ENCODE measurements at regions not wholly inside any gene's neighbourhood (a gene's known extent, or its start where the extent isn't known, plus 50 kb on each side); places are given as distances from the start of the nearest gene placed in this dataset.

- Histone ChIP-seq H3K9me1 (ENCODE audit: control insufficient read depth, extremely low read depth, insufficient read depth, low read length) (no peaks in the 10 kb centered on the region), H3K4me3 (ENCODE audit: control insufficient read depth in 2 of 3, extremely low read depth in 1 of 3, insufficient read depth in 2 of 3, low read depth in 1 of 3, low read length in 3 of 3) (no peak overlapping the region), H4K20me1 (ENCODE audit: control insufficient read depth, extremely low read depth, insufficient read depth, low read length) (no peaks in the 10 kb centered on the region), H3K4me2 (ENCODE audit: control insufficient read depth, extremely low read depth, insufficient read depth, low read depth, low read length) (no peak overlapping the region), H3K27me3 (ENCODE audit: control insufficient read depth, extremely low read depth, insufficient read depth, low read length) (no peaks in the 10 kb centered on the region), H3K79me2 (ENCODE audit: control insufficient read depth, insufficient read depth, low read length) (no peaks in the 10 kb centered on the region), H3K9ac (ENCODE audit: control insufficient read depth, extremely low read depth, insufficient read depth, low read length) (no peak overlapping the region), H2AFZ (ENCODE audit: control insufficient read depth, low read length) (no peak overlapping the region), H3K9me3 (ENCODE audit: control insufficient read depth, low read depth, low read length) (no peaks in the 10 kb centered on the region), H3K36me3 (ENCODE audit: control insufficient read depth in 2 of 2, extremely low read depth in 1 of 2, insufficient read depth in 2 of 2, low read length in 2 of 2) (no peaks in the 10 kb centered on the region), H3K4me1 (ENCODE audit: control insufficient read depth, extremely low read depth, insufficient read depth, low read length) (no peaks in the 10 kb centered on the region), H3K27ac (ENCODE audit: control insufficient read depth, insufficient read depth, low read length) (no peak overlapping the region)
- dilution Hi-C loops (cut with MboI; ENCODE audit: extremely low pct_ligation_motif_present, low sequenced_read_pairs) = no loop called here
- no peak for FAIRE-seq
- no peak for DNase-seq (ENCODE audit: low read depth, low spot score)
- no peak for TF ChIP-seq CTCF (optimal IDR thresholded peaks at IDR 0.05 in 1 of 3, IDR thresholded peaks at IDR 0.05 in 1 of 3, conservative IDR thresholded peaks at IDR 0.05 in 1 of 3; ENCODE audit: extremely low read depth in 1 of 3, insufficient read depth in 2 of 3, low read length in 3 of 3)
- no peak for TF ChIP-seq EZH2 (IDR thresholded peaks at IDR 0.05; ENCODE audit: low read length)
These were observed 238.9 kb upstream of the MIS18BP1 start for GRCh38 chr14:45491914-45492313.

- TF ChIP-seq CTCF (optimal IDR thresholded peaks at IDR 0.05 in 1 of 3, IDR thresholded peaks at IDR 0.05 in 1 of 3, conservative IDR thresholded peaks at IDR 0.05 in 1 of 3; ENCODE audit: extremely low read depth in 1 of 3, insufficient read depth in 2 of 3, low read length in 3 of 3) (no peak), EZH2 (IDR thresholded peaks at IDR 0.05; ENCODE audit: low read length) (no peak)
- FAIRE-seq (no peak), DNase-seq (ENCODE audit: low read depth, low spot score) (no peak)
- H3K4me1 ChIP-seq (ENCODE audit: control insufficient read depth, extremely low read depth, insufficient read depth, low read length) = no peaks in the 10 kb centered on the region
- dilution Hi-C loops (cut with MboI; ENCODE audit: extremely low pct_ligation_motif_present, low sequenced_read_pairs) = no loop called here
- no peak overlapping the region for H2AFZ ChIP-seq (ENCODE audit: control insufficient read depth, low read length)
- H3K9ac ChIP-seq (ENCODE audit: control insufficient read depth, extremely low read depth, insufficient read depth, low read length) = no peak overlapping the region
- H3K9me3 ChIP-seq (ENCODE audit: control insufficient read depth, low read depth, low read length) = no peaks in the 10 kb centered on the region
- H3K9me1 ChIP-seq (ENCODE audit: control insufficient read depth, extremely low read depth, insufficient read depth, low read length) = no peaks in the 10 kb centered on the region
- no peak overlapping the region for H3K4me2 ChIP-seq (ENCODE audit: control insufficient read depth, extremely low read depth, insufficient read depth, low read depth, low read length)
- H3K27ac ChIP-seq (ENCODE audit: control insufficient read depth, insufficient read depth, low read length) = no peak overlapping the region
- no peaks in the 10 kb centered on the region for H4K20me1 ChIP-seq (ENCODE audit: control insufficient read depth, extremely low read depth, insufficient read depth, low read length)
- H3K36me3 ChIP-seq (ENCODE audit: control insufficient read depth in 2 of 2, extremely low read depth in 1 of 2, insufficient read depth in 2 of 2, low read length in 2 of 2) = no peaks in the 10 kb centered on the region
- H3K27me3 ChIP-seq (ENCODE audit: control insufficient read depth, extremely low read depth, insufficient read depth, low read length) = no peaks in the 10 kb centered on the region
- no peaks in the 10 kb centered on the region for H3K79me2 ChIP-seq (ENCODE audit: control insufficient read depth, insufficient read depth, low read length)
- no peak overlapping the region for H3K4me3 ChIP-seq (ENCODE audit: control insufficient read depth in 2 of 3, extremely low read depth in 1 of 3, insufficient read depth in 2 of 3, low read depth in 1 of 3, low read length in 3 of 3)
These were observed 233.6 kb upstream of the MIS18BP1 start for GRCh38 chr14:45486599-45486998.
